ENCODE measurements at regions not wholly inside any gene's neighbourhood (a gene's known extent, or its start where the extent isn't known, plus 50 kb on each side); places are given as distances from the start of the nearest gene placed in this dataset.

DNA sequence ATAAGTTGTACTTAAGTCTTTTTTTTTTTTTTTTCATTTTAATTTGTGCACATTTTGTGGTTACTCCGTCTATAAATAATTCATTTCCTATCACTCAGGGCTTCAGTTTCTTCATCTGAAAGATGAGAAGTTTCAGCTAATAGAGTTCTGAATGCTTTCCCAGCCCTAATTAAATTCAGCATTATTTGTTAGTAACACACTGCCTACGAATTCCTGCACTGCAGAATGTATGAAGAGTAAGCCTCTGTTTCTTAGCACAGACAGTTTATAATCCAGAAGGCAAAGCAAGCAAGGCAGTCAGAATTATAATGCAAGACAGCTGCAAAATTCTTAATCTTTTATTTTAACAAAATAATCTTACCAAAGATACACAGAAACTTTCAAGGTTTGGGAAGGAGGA is 138.0 kb upstream of the GHR start:
- CTCF ChIA-PET, result no interaction called here
- H3K4me1 ChIP-seq (ENCODE audit: control insufficient read depth, insufficient read depth, low read length), result no peaks in the 10 kb centered on the region
- no peak overlapping the region for H3K27ac ChIP-seq (ENCODE audit: extremely low read depth, low read depth, low read length)
- TF ChIP-seq ZNF433 (tag by site-specific recombination; IDR thresholded peaks at IDR 0.05; ENCODE audit: low read depth), result no peak
- no peak for TF ChIP-seq ZNF354C (tag by site-specific recombination; IDR thresholded peaks at IDR 0.05; ENCODE audit: borderline replicate concordance, low read depth)
- TF ChIP-seq, protein P1, sequence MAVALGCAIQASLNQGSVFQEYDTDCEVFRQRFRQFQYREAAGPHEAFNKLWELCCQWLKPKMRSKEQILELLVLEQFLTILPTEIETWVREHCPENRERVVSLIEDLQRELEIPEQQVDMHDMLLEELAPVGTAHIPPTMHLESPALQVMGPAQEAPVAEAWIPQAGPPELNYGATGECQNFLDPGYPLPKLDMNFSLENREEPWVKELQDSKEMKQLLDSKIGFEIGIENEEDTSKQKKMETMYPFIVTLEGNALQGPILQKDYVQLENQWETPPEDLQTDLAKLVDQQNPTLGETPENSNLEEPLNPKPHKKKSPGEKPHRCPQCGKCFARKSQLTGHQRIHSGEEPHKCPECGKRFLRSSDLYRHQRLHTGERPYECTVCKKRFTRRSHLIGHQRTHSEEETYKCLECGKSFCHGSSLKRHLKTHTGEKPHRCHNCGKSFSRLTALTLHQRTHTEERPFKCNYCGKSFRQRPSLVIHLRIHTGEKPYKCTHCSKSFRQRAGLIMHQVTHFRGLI (tag by site-specific recombination; IDR thresholded peaks at IDR 0.05), result no peak
- no peak for TF ChIP-seq ZNF174 (tag by site-specific recombination; IDR thresholded peaks at IDR 0.05)
- no peak for TF ChIP-seq ZNF416 (tag by site-specific recombination; IDR thresholded peaks at IDR 0.05)
- TF ChIP-seq, protein P2, sequence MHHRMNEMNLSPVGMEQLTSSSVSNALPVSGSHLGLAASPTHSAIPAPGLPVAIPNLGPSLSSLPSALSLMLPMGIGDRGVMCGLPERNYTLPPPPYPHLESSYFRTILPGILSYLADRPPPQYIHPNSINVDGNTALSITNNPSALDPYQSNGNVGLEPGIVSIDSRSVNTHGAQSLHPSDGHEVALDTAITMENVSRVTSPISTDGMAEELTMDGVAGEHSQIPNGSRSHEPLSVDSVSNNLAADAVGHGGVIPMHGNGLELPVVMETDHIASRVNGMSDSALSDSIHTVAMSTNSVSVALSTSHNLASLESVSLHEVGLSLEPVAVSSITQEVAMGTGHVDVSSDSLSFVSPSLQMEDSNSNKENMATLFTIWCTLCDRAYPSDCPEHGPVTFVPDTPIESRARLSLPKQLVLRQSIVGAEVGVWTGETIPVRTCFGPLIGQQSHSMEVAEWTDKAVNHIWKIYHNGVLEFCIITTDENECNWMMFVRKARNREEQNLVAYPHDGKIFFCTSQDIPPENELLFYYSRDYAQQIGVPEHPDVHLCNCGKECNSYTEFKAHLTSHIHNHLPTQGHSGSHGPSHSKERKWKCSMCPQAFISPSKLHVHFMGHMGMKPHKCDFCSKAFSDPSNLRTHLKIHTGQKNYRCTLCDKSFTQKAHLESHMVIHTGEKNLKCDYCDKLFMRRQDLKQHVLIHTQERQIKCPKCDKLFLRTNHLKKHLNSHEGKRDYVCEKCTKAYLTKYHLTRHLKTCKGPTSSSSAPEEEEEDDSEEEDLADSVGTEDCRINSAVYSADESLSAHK (tag by site-specific recombination; IDR thresholded peaks at IDR 0.05), result no peak
- TF ChIP-seq ZNF155 (tag by site-specific recombination; IDR thresholded peaks at IDR 0.05), result no peak
- no peak for TF ChIP-seq ZNF423 (tag by site-specific recombination; IDR thresholded peaks at IDR 0.05)
- TF ChIP-seq, protein P3, sequence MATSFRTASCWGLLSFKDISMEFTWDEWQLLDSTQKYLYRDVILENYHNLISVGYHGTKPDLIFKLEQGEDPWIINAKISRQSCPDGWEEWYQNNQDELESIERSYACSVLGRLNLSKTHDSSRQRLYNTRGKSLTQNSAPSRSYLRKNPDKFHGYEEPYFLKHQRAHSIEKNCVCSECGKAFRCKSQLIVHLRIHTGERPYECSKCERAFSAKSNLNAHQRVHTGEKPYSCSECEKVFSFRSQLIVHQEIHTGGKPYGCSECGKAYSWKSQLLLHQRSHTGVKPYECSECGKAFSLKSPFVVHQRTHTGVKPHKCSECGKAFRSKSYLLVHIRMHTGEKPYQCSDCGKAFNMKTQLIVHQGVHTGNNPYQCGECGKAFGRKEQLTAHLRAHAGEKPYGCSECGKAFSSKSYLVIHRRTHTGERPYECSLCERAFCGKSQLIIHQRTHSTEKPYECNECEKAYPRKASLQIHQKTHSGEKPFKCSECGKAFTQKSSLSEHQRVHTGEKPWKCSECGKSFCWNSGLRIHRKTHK (tag by site-specific recombination; IDR thresholded peaks at IDR 0.05), result no peak
- TF ChIP-seq ZNF501 (tag by site-specific recombination; IDR thresholded peaks at IDR 0.05), result no peak
- TF ChIP-seq ZNF776 (tag by site-specific recombination; IDR thresholded peaks at IDR 0.05; ENCODE audit: borderline replicate concordance), result no peak
- TF ChIP-seq ZNF112 (tag by site-specific recombination; IDR thresholded peaks at IDR 0.05), result no peak
- TF ChIP-seq ZNF610 (tag by site-specific recombination; IDR thresholded peaks at IDR 0.05; ENCODE audit: borderline replicate concordance), result no peak
- TF ChIP-seq ZNF274 (IDR thresholded peaks at IDR 0.05; ENCODE audit: low read length), result no peak
- TF ChIP-seq ZNF274 (tag by site-specific recombination; IDR thresholded peaks at IDR 0.05; ENCODE audit: borderline replicate concordance), result no peak
- TF ChIP-seq, protein P4, sequence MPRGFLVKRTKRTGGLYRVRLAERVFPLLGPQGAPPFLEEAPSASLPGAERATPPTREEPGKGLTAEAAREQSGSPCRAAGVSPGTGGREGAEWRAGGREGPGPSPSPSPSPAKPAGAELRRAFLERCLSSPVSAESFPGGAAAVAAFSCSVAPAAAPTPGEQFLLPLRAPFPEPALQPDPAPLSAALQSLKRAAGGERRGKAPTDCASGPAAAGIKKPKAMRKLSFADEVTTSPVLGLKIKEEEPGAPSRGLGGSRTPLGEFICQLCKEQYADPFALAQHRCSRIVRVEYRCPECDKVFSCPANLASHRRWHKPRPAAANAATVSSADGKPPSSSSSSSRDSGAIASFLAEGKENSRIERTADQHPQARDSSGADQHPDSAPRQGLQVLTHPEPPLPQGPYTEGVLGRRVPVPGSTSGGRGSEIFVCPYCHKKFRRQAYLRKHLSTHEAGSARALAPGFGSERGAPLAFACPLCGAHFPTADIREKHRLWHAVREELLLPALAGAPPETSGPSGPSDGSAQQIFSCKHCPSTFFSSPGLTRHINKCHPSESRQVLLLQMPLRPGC (tag by site-specific recombination; IDR thresholded peaks at IDR 0.05), result no peak
- POLR2A ChIA-PET, result no interaction called here
- H3K36me3 ChIP-seq (ENCODE audit: control insufficient read depth in 2 of 2, insufficient read depth in 1 of 2, low read length in 2 of 2), result no peaks in the 10 kb centered on the region
- no peaks in the 10 kb centered on the region for H3K9me3 ChIP-seq (ENCODE audit: control insufficient read depth, insufficient read depth, low read depth, low read length)
- no peak overlapping the region for H3K4me3 ChIP-seq (ENCODE audit: low read depth, low read length)

DNA sequence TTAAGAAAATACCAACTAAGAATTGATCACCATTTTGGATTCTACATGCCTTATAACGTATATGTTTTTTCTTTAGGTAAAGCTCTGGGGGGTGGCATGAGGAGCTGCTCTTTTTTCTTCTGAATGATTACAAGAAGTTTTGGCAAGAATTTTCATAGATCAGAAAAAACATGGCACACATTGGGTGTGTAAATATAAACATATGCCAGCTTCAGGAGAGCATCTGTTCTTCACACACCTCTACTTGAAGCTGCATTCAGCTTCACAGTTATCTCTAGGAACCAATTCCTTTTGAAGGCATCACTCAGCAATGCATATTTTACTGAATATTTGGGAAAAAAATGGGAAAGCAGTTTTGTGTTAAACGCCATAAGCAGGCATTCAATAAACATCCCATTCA is 122.7 kb upstream of the GHR start:
- Histone ChIP-seq H3K4me3 (ENCODE audit: low read depth, low read length) (no peak overlapping the region), H3K36me3 (ENCODE audit: control insufficient read depth in 2 of 2, insufficient read depth in 1 of 2, low read length in 2 of 2) (no peaks in the 10 kb centered on the region), H3K9me3 (ENCODE audit: control insufficient read depth, insufficient read depth, low read depth, low read length) (no peaks in the 10 kb centered on the region; the same call in none of the 2 replicates), H3K27ac (ENCODE audit: extremely low read depth, low read depth, low read length) (no peak overlapping the region), H3K4me1 (ENCODE audit: control insufficient read depth, insufficient read depth, low read length) (no peaks in the 10 kb centered on the region)
- ChIA-PET CTCF (interaction anchor here (0.6 kb wide), 3 partner anchors 295 to 1421 kb away, joined by 3 to 4 read pairs (median 3); no protein-coding TSS in a partner anchor), POLR2A (no interaction called here)
- TF ChIP-seq SALL2 (tag by site-specific recombination; IDR thresholded peaks at IDR 0.05; ENCODE audit: borderline replicate concordance) (no peak), REPIN1 (tag by site-specific recombination; IDR thresholded peaks at IDR 0.05; ENCODE audit: low read depth) (no peak), ZNF394 (tag by site-specific recombination; IDR thresholded peaks at IDR 0.05; ENCODE audit: borderline replicate concordance) (no peak), ZIC2 (tag by site-specific recombination; IDR thresholded peaks at IDR 0.05) (no peak), ZNF391 (tag by site-specific recombination; IDR thresholded peaks at IDR 0.05; ENCODE audit: borderline replicate concordance, low read depth) (no peak), ZNF623 (tag by site-specific recombination; IDR thresholded peaks at IDR 0.05) (no peak), HOXD13 (CRISPR knock-in tag; IDR thresholded peaks at IDR 0.05; ENCODE audit: borderline replicate concordance) (no peak), ZNF707 (tag by site-specific recombination; IDR thresholded peaks at IDR 0.05) (no peak), MZF1 (tag by site-specific recombination; IDR thresholded peaks at IDR 0.05; ENCODE audit: borderline replicate concordance) (no peak), OSR2 (tag by site-specific recombination; IDR thresholded peaks at IDR 0.05) (no peak)
- TF ChIP-seq, protein P5, sequence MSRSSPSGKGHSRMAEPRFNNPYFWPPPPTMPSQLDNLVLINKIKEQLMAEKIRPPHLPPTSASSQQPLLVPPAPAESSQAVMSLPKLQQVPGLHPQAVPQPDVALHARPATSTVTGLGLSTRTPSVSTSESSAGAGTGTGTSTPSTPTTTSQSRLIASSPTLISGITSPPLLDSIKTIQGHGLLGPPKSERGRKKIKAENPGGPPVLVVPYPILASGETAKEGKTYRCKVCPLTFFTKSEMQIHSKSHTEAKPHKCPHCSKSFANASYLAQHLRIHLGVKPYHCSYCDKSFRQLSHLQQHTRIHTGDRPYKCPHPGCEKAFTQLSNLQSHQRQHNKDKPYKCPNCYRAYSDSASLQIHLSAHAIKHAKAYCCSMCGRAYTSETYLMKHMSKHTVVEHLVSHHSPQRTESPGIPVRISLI (tag by site-specific recombination; IDR thresholded peaks at IDR 0.05), result no peak

All from HEK293 (cell line).